Gastroesophageal sphincter (tissue), 4 donors: ENCODE measurements at regions not wholly inside any gene's neighbourhood (a gene's known extent, or its start where the extent isn't known, plus 50 kb on each side); places are given as distances from the start of the nearest gene placed in this dataset.

Source experiments
- ATAC-seq: fragments of 150-250 bp; one replicate; pipeline ENCODE4 v1.9.1; 2016; ENCODE audit warnings: mild to moderate bottlenecking, moderate library complexity
- H3K27ac ChIP-seq, 4 donors: fragments of 200-600 bp; sonication (generic) in 3 of 4; 1 replicate in 3 of 4; 2 replicates in 1 of 4; pipeline ENCODE4 v1.5.1; 2016 to 2019
- H3K27me3 ChIP-seq: fragments of 200-600 bp; sonication (generic); one replicate; pipeline ENCODE4 v1.5.1; 2019
- H3K36me3 ChIP-seq, 2 donors: fragments of 200-600 bp; sonication (generic); one replicate each; pipeline ENCODE4 v1.5.1; 2019; ENCODE audit warnings: control low read depth in 1 of 2
- H3K4me1 ChIP-seq, 3 donors: fragments of 200-600 bp; sonication (generic); 1 replicate in 2 of 3; 2 replicates in 1 of 3; pipeline ENCODE4 v1.5.1; 2016 to 2019; ENCODE audit warnings: control low read depth in 2 of 3
- H3K4me3 ChIP-seq, 2 donors: fragments of 200-600 bp; sonication (generic); one replicate each; pipeline ENCODE4 v1.5.1; 2019; ENCODE audit warnings: mild to moderate bottlenecking in 1 of 2, moderate library complexity in 1 of 2
- H3K9me3 ChIP-seq, 3 donors: fragments of 200-600 bp; sonication (generic); one replicate each; pipeline ENCODE4 v1.5.1; 2017 to 2019; ENCODE audit warnings: control low read depth in 2 of 3
- EP300 ChIP-seq: sonication (generic); formaldehyde crosslinking; IDR thresholded peaks from one replicate; pipeline ENCODE4 v1.6.1; 2017; ENCODE audit warnings: antibody characterized with exemption, mild to moderate bottlenecking
- POLR2A ChIP-seq, 2 donors: fragments of 450-650 bp; IDR thresholded peaks; one replicate each; pipeline ENCODE4 v1.6.1; 2017; ENCODE audit warnings: antibody characterized with exemption in 2 of 2, mild to moderate bottlenecking in 2 of 2, moderate library complexity in 1 of 2
- POLR2AphosphoS5 ChIP-seq: sonication (generic); formaldehyde crosslinking; IDR thresholded peaks from one replicate; pipeline ENCODE4 v1.6.1; 2017; ENCODE audit warnings: antibody characterized with exemption
- WGBS, 2 donors: methylation state at CpG; one replicate each; pipeline ENCODE4 v1.1.5; 2018; ENCODE audit warnings: low coverage in 1 of 2; 5-methylcytosine and 5-hydroxymethylcytosine counted together
- TF ChIP-seq, protein P1 (sequence below), 4 experiments: fragments of 200-600 bp in 2 of 4; fragments of 450-650 bp in 2 of 4; sonication (generic) in 1 of 4; IDR thresholded peaks; one replicate each; pipeline ENCODE4 v1.5.1; 2017 to 2019; ENCODE audit warnings: antibody characterized with exemption in 4 of 4, mild to moderate bottlenecking in 2 of 4, moderate library complexity in 2 of 4

DNA sequence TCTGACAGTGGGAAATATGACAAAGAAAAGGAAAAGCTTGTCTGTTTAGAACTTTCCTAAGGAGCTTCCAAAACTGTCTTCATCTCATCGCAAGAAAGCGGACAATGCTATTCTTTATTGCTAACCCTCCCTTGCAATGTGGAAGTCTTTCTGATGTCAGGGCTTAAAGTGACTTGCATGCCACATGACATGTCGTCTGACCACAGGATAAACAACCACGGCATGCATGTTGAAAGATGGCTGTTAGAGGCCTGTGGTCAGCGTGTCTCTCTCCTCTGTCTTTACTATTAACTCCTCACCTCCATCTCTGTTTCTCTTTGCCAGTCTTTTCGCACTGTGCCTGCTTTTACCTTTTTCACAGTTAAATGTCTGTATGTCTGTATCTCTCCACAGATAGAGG, 389.8 kb downstream of the LNPK start:
- ATAC-seq = no peak
- no peak overlapping the region for H3K4me3 ChIP-seq
- H3K27ac ChIP-seq = no peak overlapping the region
- H3K36me3 ChIP-seq = no peaks in the 10 kb centered on the region
- no peaks in the 10 kb centered on the region for H3K9me3 ChIP-seq
- TF ChIP-seq, protein P1, sequence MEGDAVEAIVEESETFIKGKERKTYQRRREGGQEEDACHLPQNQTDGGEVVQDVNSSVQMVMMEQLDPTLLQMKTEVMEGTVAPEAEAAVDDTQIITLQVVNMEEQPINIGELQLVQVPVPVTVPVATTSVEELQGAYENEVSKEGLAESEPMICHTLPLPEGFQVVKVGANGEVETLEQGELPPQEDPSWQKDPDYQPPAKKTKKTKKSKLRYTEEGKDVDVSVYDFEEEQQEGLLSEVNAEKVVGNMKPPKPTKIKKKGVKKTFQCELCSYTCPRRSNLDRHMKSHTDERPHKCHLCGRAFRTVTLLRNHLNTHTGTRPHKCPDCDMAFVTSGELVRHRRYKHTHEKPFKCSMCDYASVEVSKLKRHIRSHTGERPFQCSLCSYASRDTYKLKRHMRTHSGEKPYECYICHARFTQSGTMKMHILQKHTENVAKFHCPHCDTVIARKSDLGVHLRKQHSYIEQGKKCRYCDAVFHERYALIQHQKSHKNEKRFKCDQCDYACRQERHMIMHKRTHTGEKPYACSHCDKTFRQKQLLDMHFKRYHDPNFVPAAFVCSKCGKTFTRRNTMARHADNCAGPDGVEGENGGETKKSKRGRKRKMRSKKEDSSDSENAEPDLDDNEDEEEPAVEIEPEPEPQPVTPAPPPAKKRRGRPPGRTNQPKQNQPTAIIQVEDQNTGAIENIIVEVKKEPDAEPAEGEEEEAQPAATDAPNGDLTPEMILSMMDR (IDR thresholded peaks at IDR 0.05) = no peak
- TF ChIP-seq POLR2A (IDR thresholded peaks at IDR 0.05) (no peak), EP300 (no peak), POLR2AphosphoS5 (no peak)
- H3K27me3 ChIP-seq = peaks cover 2% of the 10 kb centered on the region
- H3K4me1 ChIP-seq = no peaks in the 10 kb centered on the region
- 46% methylated on average over 6 of the region's 6 CpGs; no CpG with 5 or more reads in 1 of the 2 donors for WGBS, 2 donors

DNA sequence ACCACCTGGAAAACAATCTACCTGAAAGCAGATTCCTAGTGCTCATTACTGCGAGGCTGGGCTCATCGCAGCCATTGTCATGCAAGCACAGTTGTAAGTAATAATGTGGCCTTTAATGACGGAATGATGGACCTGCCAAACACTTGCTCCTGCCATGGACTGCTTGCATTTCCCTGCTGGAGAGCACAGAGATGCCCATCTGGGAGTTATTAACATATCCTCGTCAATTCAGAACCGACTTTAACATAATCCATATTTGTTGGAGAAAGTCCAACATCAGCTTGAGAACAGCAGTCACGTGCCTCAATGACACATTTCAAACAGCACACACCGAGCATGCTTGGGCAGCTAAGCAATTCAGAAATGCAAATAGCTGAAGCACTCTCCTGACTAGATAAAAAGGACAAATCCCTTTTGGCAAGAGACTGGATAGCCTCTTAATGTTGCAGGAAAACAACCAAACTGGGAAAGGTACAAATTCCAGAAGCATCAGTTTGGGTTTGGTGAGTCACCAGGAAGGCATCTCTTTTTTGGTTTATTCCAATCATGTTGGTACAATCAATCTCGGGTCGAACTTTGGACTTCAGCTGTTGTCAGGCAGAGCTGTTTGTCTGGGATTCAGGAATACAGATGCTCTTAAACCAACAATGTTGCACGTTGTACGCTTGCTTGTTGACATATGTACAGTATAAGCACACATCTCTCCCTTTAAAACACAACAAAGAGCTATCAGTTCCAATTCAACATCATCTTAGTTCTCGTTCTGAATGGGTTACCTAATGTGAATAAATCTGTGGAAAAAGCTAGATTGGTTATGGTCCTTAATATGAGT, 395.8 kb downstream of the LNPK start:
- no peak overlapping the region for H3K27ac ChIP-seq
- 38 to 52% methylated on average over 12 of the region's 12 CpGs for WGBS, 2 donors
- no peak for ATAC-seq

DNA sequence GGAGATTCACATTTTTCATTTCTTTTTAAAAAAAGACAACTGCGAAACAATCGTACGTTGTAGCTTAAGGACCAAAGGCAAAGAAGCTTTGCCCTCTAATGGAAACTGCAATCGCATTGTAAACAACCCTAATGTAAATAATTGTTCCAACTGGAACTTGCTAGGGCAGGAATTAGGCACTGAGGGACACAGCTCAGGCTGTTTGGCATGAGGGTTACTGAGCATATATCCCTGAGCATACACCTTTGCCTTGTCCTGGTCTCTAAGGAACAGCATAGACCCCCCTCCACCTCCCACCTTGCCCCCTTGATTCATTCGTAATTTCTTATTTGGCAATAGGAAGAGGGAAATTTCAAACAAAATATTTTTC, 396.4 kb downstream of the LNPK start:
- no peaks in the 10 kb centered on the region for H3K9me3 ChIP-seq
- H3K27ac ChIP-seq = no peak overlapping the region
- no peaks in the 10 kb centered on the region for H3K36me3 ChIP-seq
- no peak overlapping the region for H3K4me3 ChIP-seq
- H3K27me3 ChIP-seq = peaks cover 10% of the 10 kb centered on the region
- H3K4me1 ChIP-seq = no peaks in the 10 kb centered on the region
- no peak for ATAC-seq
- 27 to 42% methylated on average over 4 to 5 of the region's 5 CpGs for WGBS, 2 donors
- TF ChIP-seq, protein P1 (IDR thresholded peaks at IDR 0.05) = no peak
- TF ChIP-seq POLR2AphosphoS5 (no peak), EP300 (no peak), POLR2A (IDR thresholded peaks at IDR 0.05) (no peak)

More for the DNA sequence above, 395.8 kb downstream of the LNPK start:
- Histone ChIP-seq H3K4me1 (no peaks in the 10 kb centered on the region), H3K27me3 (peaks cover 10% of the 10 kb centered on the region), H3K9me3 (no peaks in the 10 kb centered on the region), H3K36me3 (no peaks in the 10 kb centered on the region), H3K4me3 (no peak overlapping the region)
- no peak for TF ChIP-seq POLR2AphosphoS5
- no peak for TF ChIP-seq EP300
- no peak for TF ChIP-seq POLR2A (IDR thresholded peaks at IDR 0.05)
- TF ChIP-seq, protein P1 (IDR thresholded peaks at IDR 0.05) = no peak

DNA sequence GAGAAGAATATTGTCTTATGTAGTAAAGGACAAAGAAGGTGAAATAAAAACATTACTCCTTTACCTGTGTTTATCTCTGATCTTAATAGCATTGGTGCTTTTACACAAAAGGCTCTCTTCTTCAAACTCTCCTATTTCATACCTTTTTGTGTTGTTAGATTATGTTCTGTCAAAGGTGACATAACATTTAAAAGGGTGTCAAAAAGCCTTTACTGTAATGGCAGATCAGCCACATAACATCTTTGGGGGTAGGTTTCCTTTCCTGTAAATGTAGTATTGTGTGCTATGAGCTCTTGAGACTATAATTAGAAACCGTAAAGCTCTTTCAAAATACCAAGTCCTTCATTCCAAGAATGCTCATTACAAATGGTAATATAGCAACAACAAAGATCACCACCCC, 400.1 kb downstream of the LNPK start:
- Histone ChIP-seq H3K4me3 (no peak overlapping the region), H3K9me3 (no peaks in the 10 kb centered on the region), H3K27ac (no peak overlapping the region), H3K4me1 (no peaks in the 10 kb centered on the region), H3K27me3 (peaks cover 10% of the 10 kb centered on the region), H3K36me3 (no peaks in the 10 kb centered on the region)
- TF ChIP-seq EP300 (no peak), POLR2A (IDR thresholded peaks at IDR 0.05) (no peak), POLR2AphosphoS5 (no peak)
- TF ChIP-seq, protein P1 (IDR thresholded peaks at IDR 0.05) = no peak
- no peak for ATAC-seq
- WGBS, 2 donors = 67 to 75% methylated on average over 1 of the region's 1 CpG
